ENCODE measurements at regions not wholly inside any gene's neighbourhood (a gene's known extent, or its start where the extent isn't known, plus 50 kb on each side); places are given as distances from the start of the nearest gene placed in this dataset.

GRCh38 chr6:108760126-108761050 lies 87.8 kb upstream of the ARMC2 start:
- H3K4me3 ChIP-seq (ENCODE audit: low read depth, low read length), result no peak overlapping the region
- TF ChIP-seq, protein P1, sequence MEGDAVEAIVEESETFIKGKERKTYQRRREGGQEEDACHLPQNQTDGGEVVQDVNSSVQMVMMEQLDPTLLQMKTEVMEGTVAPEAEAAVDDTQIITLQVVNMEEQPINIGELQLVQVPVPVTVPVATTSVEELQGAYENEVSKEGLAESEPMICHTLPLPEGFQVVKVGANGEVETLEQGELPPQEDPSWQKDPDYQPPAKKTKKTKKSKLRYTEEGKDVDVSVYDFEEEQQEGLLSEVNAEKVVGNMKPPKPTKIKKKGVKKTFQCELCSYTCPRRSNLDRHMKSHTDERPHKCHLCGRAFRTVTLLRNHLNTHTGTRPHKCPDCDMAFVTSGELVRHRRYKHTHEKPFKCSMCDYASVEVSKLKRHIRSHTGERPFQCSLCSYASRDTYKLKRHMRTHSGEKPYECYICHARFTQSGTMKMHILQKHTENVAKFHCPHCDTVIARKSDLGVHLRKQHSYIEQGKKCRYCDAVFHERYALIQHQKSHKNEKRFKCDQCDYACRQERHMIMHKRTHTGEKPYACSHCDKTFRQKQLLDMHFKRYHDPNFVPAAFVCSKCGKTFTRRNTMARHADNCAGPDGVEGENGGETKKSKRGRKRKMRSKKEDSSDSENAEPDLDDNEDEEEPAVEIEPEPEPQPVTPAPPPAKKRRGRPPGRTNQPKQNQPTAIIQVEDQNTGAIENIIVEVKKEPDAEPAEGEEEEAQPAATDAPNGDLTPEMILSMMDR (IDR thresholded peaks at IDR 0.05; ENCODE audit: borderline replicate concordance, insufficient read depth, low read depth, low read length), result no peak

DNA sequence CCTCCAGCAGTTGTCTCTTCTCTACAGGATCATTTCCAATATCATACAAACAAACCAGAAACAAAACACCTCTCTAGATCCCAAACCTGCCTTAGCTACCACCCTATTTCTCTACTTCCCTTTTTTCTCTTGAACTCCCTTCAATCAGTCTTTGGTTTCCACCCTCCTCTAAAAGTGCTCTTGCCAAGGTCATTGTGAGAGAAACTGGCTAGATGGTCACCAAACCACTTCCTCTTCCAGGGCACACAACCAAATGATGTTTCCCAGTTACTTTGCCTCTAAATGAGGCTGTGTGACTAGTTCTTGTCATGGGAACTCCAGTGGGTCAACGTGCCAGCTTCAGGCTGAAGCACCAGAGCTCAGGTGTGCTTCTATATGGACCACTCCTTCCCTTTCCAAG lies 85.8 kb upstream of the ARMC2 start:
- TF ChIP-seq, protein P1 (IDR thresholded peaks at IDR 0.05; ENCODE audit: borderline replicate concordance, insufficient read depth, low read depth, low read length), result no peak
- H3K4me3 ChIP-seq (ENCODE audit: low read depth, low read length), result no peak overlapping the region

- TF ChIP-seq, protein P1 (IDR thresholded peaks at IDR 0.05; ENCODE audit: borderline replicate concordance, insufficient read depth, low read depth, low read length), result no peak
- H3K4me3 ChIP-seq (ENCODE audit: low read depth, low read length), result no peak overlapping the region
Observed at GRCh38 chr6:108763931-108764579, 84.2 kb upstream of the ARMC2 start.

DNA sequence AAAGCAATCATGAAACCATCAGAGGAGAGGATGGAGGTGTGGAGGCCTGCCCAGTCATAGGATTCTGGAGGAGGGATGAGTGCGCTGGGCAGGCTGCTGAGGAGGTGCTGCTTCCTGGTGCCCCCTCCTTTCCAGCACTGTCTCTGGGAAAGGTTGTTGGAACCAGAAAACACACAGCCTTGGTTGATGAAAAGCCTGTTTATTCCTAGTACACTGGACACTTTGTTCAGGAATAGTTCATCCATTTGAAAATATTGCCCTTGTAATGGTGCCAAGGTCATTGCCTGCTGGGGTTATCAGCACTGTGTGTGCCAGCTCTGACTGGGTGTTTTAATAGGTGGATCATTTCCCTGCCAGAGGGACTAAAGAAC lies 83.7 kb upstream of the ARMC2 start:
- no peak overlapping the region for H3K4me3 ChIP-seq (ENCODE audit: low read depth, low read length)
- TF ChIP-seq, protein P1 (IDR thresholded peaks at IDR 0.05; ENCODE audit: borderline replicate concordance, insufficient read depth, low read depth, low read length), result no peak

- no peak overlapping the region for H3K4me3 ChIP-seq (ENCODE audit: low read depth, low read length)
- TF ChIP-seq, protein P1 (IDR thresholded peaks at IDR 0.05; ENCODE audit: borderline replicate concordance, insufficient read depth, low read depth, low read length), result no peak
Observed at GRCh38 chr6:108765495-108765894, 82.7 kb upstream of the ARMC2 start.

DNA sequence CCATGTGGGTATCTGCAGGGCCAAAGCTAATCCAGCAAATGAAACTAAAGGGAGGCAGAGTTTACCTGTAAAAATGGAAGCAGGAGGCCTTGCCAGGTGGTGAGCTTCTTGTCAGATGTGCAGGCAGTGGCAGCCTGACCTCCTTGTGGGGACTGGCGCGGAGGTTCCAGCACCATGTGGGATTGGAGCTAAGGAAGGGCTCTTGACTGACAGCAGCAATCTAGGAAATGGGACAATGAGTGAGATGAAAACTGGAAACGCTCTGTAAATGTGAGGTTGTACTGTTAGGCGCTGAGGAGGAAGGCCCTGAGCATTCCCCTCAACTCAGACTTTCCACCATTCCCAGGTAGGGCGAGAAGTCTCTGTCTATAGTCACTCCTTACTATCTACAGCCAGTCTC lies 81.8 kb upstream of the ARMC2 start:
- no peak overlapping the region for H3K4me3 ChIP-seq (ENCODE audit: low read depth, low read length)
- TF ChIP-seq, protein P1 (IDR thresholded peaks at IDR 0.05; ENCODE audit: borderline replicate concordance, insufficient read depth, low read depth, low read length), result no peak
